K562 (cell line): ENCODE measurements at regions not wholly inside any gene's neighbourhood (a gene's known extent, or its start where the extent isn't known, plus 50 kb on each side); places are given as distances from the start of the nearest gene placed in this dataset.

Experiments used
- ATAC-seq: fragments of 200-7000 bp; cut with Tn5 transposase; 3 replicates; pipeline ENCODE4 v1.9.1; 2020; ENCODE audit warnings: moderate library complexity
- BruUV-seq: library from RNA; stranded (reverse); fragments of 400-500 nt; replicated peaks from 2 replicates; lab custom pipeline; 2021; lab: Mats Ljungman, UMichigan
- CTCF ChIA-PET: fragments of 300-600 bp; formaldehyde crosslinking; extraction: SDS; loops from one replicate; lab custom pipeline; 2021; ENCODE audit warnings: low intra/inter-chr PET ratio; lab: Yijun Ruan, JAX
- POLR2A ChIA-PET: fragments of 300-600, 350-650 bp; sonication (Branson Sonifier 250); formaldehyde crosslinking; extraction: SDS; loops from one replicate; lab custom pipeline; 2021; ENCODE audit warnings: antibody characterized with exemption, inconsistent platforms; lab: Yijun Ruan, JAX
- DNase-seq, 4 experiments: peaks; one replicate each; pipeline versions ENCODE4 v3.0.0 to v3.0.0-alpha.2; 2011 to 2018; ENCODE audit warnings: low spot score in 3 of 4, mixed read lengths in 3 of 4; ENCODE audit errors: extremely low read depth in 1 of 4
- FAIRE-seq: peaks from 2 replicates; lab custom pipeline; 2011; peaks lifted over from hg19 to GRCh38; lab: Jason Lieb, UNC
- H2AFZ ChIP-seq: 2 replicates; pipeline ENCODE4 v1.6.0; 2011; ENCODE audit warnings: low read depth, low read length, control low read depth, inconsistent platforms
- H3K27ac ChIP-seq: fragments of 200-600 bp; 3 replicates; pipeline ENCODE4 v1.8.0; 2011; ENCODE audit warnings: low read depth, mild to moderate bottlenecking, control low read depth, inconsistent platforms, low read length, moderate library complexity, mixed read lengths; ENCODE audit errors: extremely low read depth
- H3K27me3 ChIP-seq, 2 experiments: fragments of 300-600 bp in 1 of 2; 2 replicates in 1 of 2; 3 replicates in 1 of 2; pipeline versions ENCODE4 v1.6.0 to v1.8.0; 2011; ENCODE audit warnings: inconsistent platforms in 2 of 2, low read length in 2 of 2, mild to moderate bottlenecking in 1 of 2, mixed read lengths in 1 of 2, moderate library complexity in 1 of 2; ENCODE audit not compliant: control insufficient read depth in 2 of 2, insufficient read depth in 2 of 2
- H3K36me3 ChIP-seq: fragments of 300-600 bp; 3 replicates; pipeline ENCODE4 v1.8.0; 2011; ENCODE audit warnings: mild to moderate bottlenecking, low read length, inconsistent platforms; ENCODE audit not compliant: control insufficient read depth, insufficient read depth
- H3K4me1 ChIP-seq, 2 experiments: fragments of 200-600 bp in 1 of 2; replicated peaks in 1 of 2; 2 replicates in 1 of 2; 3 replicates in 1 of 2; pipeline versions ENCODE4 v1.5.1 to v1.8.0; 2011; ENCODE audit warnings: inconsistent platforms in 2 of 2, low read length in 2 of 2, mild to moderate bottlenecking in 1 of 2, mixed read lengths in 1 of 2, moderate library complexity in 1 of 2; ENCODE audit not compliant: control insufficient read depth in 2 of 2, insufficient read depth in 2 of 2
- H3K4me2 ChIP-seq: 2 replicates; pipeline ENCODE4 v1.6.1; 2011; ENCODE audit warnings: low read length, control low read depth, inconsistent platforms, mixed read lengths; ENCODE audit not compliant: insufficient read depth
- H3K4me3 ChIP-seq: fragments of 200-600 bp; sonication (generic), shearing (Covaris generic); 2 replicates; pipeline ENCODE4 v1.5.1; 2016; ENCODE audit warnings: control low read depth, inconsistent platforms
- H3K79me2 ChIP-seq: fragments of 200-600 bp; 3 replicates; pipeline ENCODE4 v1.8.0; 2011; ENCODE audit warnings: low read length, inconsistent platforms; ENCODE audit not compliant: control insufficient read depth, insufficient read depth
- H3K9ac ChIP-seq, 2 experiments: 2 replicates each; pipeline versions ENCODE4 v1.6.0 to v1.6.1; 2011; ENCODE audit warnings: low read depth in 2 of 2, low read length in 2 of 2, control low read depth in 1 of 2, inconsistent platforms in 1 of 2, mild to moderate bottlenecking in 1 of 2, mixed read lengths in 1 of 2; ENCODE audit not compliant: insufficient read depth in 1 of 2
- H3K9me1 ChIP-seq: one replicate; pipeline ENCODE4 v1.6.0; 2011; ENCODE audit warnings: inconsistent platforms, mild to moderate bottlenecking, low read length, moderate library complexity; ENCODE audit not compliant: control insufficient read depth, insufficient read depth
- H3K9me3 ChIP-seq: replicated peaks from 2 replicates; pipeline ENCODE4 v1.5.1; 2011; ENCODE audit warnings: low read depth, low read length, inconsistent platforms; ENCODE audit not compliant: control insufficient read depth, insufficient read depth
- H4K20me1 ChIP-seq: replicated peaks from 2 replicates; pipeline ENCODE4 v1.6.1; 2011; ENCODE audit warnings: low read length, inconsistent platforms, mixed read lengths; ENCODE audit not compliant: control insufficient read depth, insufficient read depth
- E4F1 ChIP-seq: fragments of 250-450 bp; sonication (Bioruptor Pico); IDR thresholded peaks from 2 replicates; pipeline ENCODE4 v1.5.0; 2021; ENCODE audit warnings: mild to moderate bottlenecking, borderline replicate concordance
- JUND ChIP-seq, 2 experiments: IDR thresholded peaks; 2 replicates in 1 of 2; 3 replicates in 1 of 2; pipeline ENCODE4 v1.6.1; 2011; ENCODE audit warnings: borderline replicate concordance in 2 of 2, low read depth in 2 of 2, low read length in 2 of 2, improper control_type of control experiment in 1 of 2, missing biosample characterization in 1 of 2, missing genetic modification characterization in 1 of 2, missing genetic modification reagents in 1 of 2
- ZNF764 ChIP-seq: fragments of 250-450 bp; sonication (Bioruptor Pico); IDR thresholded peaks from 2 replicates; pipeline ENCODE4 v1.4.0; 2020; ENCODE audit warnings: low read depth, mild to moderate bottlenecking, moderate library complexity
- WGBS: fragments of 100-300 bp; shearing (Covaris generic); methylation state at CpG from one replicate; pipeline ENCODE4 v1.1.6; 2016; ENCODE audit warnings: low coverage, mixed read lengths; ENCODE audit not compliant: insufficient coverage; ENCODE audit errors: missing lambda C conversion rate; 5-methylcytosine and 5-hydroxymethylcytosine counted together
- in situ Hi-C: fragments of 300-500 bp; cut with MboI; formaldehyde crosslinking; loops from 4 replicates; pipeline ENCODE4 v1.15.0; 2018; ENCODE audit warnings: inconsistent platforms, mixed read lengths
- intact Hi-C: fragments of 100-400 bp; cut with micrococcal nuclease; formaldehyde crosslinking; loops from 2 replicates; pipeline ENCODE4 v1.14.2; 2022

DNA sequence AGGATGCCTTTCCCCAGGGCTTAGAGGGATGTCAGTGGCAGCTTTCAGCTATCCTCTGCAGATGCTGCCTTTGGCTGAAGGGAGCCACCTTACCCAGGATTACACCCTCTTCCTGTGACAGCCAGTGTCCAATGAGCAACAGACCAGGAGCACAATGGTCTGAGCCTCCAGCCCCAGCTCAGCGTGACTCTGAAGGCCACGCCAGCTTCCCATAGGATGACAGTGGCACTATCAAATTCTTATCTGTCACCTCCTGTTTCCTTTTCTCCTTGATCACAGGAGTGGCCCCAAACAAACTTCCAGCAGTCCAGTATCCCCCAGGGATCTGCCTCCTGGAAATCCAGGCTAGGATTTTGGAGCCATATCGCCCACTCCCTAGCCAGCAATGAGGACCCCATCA, 226.9 kb downstream of the SETD4 start:
- FAIRE-seq: no peak
- ATAC-seq: no peak

More for the DNA sequence above, 226.9 kb downstream of the SETD4 start:
- H3K79me2 ChIP-seq: no peaks in the 10 kb centered on the region
- H4K20me1 ChIP-seq: no peaks in the 10 kb centered on the region
- H3K36me3 ChIP-seq: no peaks in the 10 kb centered on the region
- no peaks in the 10 kb centered on the region for H3K9me3 ChIP-seq
- H3K27me3 ChIP-seq: 0 out of 5 replicates have a peak, but pooled peaks cover 4 to 8% of the 10 kb centered on the region in 2 experiments
- TF ChIP-seq E4F1: no peak
- no peak for TF ChIP-seq ZNF764 (CRISPR knock-in tag)
- no peak for TF ChIP-seq JUND (IDR thresholded peaks at IDR 0.05; ENCODE audit: borderline replicate concordance, low read depth, low read length)
- no peak for TF ChIP-seq JUND (tag; IDR thresholded peaks at IDR 0.05; ENCODE audit: borderline replicate concordance, low read depth, low read length)
- ChIA-PET CTCF (no interaction called here), POLR2A (no interaction called here)
- intact Hi-C loops: no loop called here
- no peaks in the 10 kb centered on the region for H3K4me1 ChIP-seq
- no TSS peak for BruUV-seq
- H3K9ac ChIP-seq: no peak overlapping the region
- no peak overlapping the region for H2AFZ ChIP-seq
- H3K4me3 ChIP-seq: no peak overlapping the region
- no peak for DNase-seq
- H3K4me2 ChIP-seq: no peak overlapping the region
- H3K27ac ChIP-seq: no peak overlapping the region
- 0% methylated on average over 3 of the region's 3 CpGs for WGBS
- in situ Hi-C loops: no loop called here
- no peaks in the 10 kb centered on the region for H3K9me1 ChIP-seq
